Heart right ventricle (tissue), 16 donors: ENCODE measurements at regions not wholly inside any gene's neighbourhood (a gene's known extent, or its start where the extent isn't known, plus 50 kb on each side); places are given as distances from the start of the nearest gene placed in this dataset.

Experiments
- ATAC-seq, 8 donors: fragments of 200-7000 bp; cut with Tn5 transposase; one replicate each; pipeline ENCODE4 v1.9.1; 2020; ENCODE audit warnings: mild to moderate bottlenecking in 8 of 8, moderate library complexity in 8 of 8, moderate number of reproducible peaks in 1 of 8
- DNase-seq, 2 donors: peaks; one replicate each; pipeline ENCODE4 v3.0.0-alpha.2; 2020
- H3K27ac ChIP-seq, 10 donors: fragments of 200-600 bp; sonication (generic) in 2 of 10; one replicate each; pipeline versions ENCODE4 v1.5.0 to v1.8.0; 2020 to 2022; ENCODE audit warnings: mild to moderate bottlenecking in 3 of 10
- H3K27me3 ChIP-seq, 7 donors: fragments of 200-600 bp; one replicate each; pipeline ENCODE4 v1.8.0; 2021 to 2022; ENCODE audit warnings: mild to moderate bottlenecking in 2 of 7
- H3K36me3 ChIP-seq, 9 donors: fragments of 200-600 bp; sonication (generic) in 1 of 9; one replicate each; pipeline versions ENCODE4 v1.5.0 to v1.8.0; 2020 to 2022; ENCODE audit warnings: mild to moderate bottlenecking in 2 of 9
- H3K4me1 ChIP-seq, 9 donors: fragments of 200-600 bp; sonication (generic) in 1 of 9; one replicate each; pipeline versions ENCODE4 v1.5.0 to v1.8.0; 2020 to 2022; ENCODE audit warnings: mild to moderate bottlenecking in 4 of 9
- H3K4me3 ChIP-seq, 10 donors: fragments of 200-600 bp; sonication (generic) in 2 of 10; one replicate each; pipeline versions ENCODE4 v1.5.0 to v1.8.0; 2020 to 2022; ENCODE audit warnings: mild to moderate bottlenecking in 7 of 10, moderate library complexity in 2 of 10
- H3K9me3 ChIP-seq, 11 donors: fragments of 200-600 bp in 10 of 11; sonication (generic) in 2 of 11; one replicate each; pipeline versions ENCODE4 v1.5.0 to v1.8.0; 2013 to 2022; ENCODE audit warnings: mild to moderate bottlenecking in 2 of 11, control low read depth in 1 of 11, moderate library complexity in 1 of 11
- CTCF ChIP-seq, 9 donors: fragments of 200-600 bp; sonication (generic) in 2 of 9; IDR thresholded peaks; one replicate each; pipeline versions ENCODE4 v1.5.0 to v1.8.0; 2021 to 2022; ENCODE audit warnings: antibody characterized with exemption in 9 of 9, mild to moderate bottlenecking in 5 of 9, moderate library complexity in 1 of 9
- WGBS, 2 donors: extraction: QIAGEN DNeasy Blood & Tissue Kit; methylation state at CpG; one replicate each; pipeline ENCODE4 v1.1.7; 2013; ENCODE audit warnings: inconsistent platforms in 1 of 2; 5-methylcytosine and 5-hydroxymethylcytosine counted together
- intact Hi-C, 10 donors: fragments of 100-400 bp; cut with DNase I; formaldehyde crosslinking; loops; one replicate each; pipeline versions ENCODE4 v1.11.1 to v1.14.2; 2022
- donor health status: Arrhythmogenic right ventricular cardiomyopathy.
- donor health status: ischemic (EF 13 %, LVEDD 7.1; RV severe dilation, severe dysfunction).
- donor health status: healthy with polysubstance abuse.
- donor health status: DM: no; HTN: yes; CAD: no.
- donor health status: DM: no; HTN: no; CAD: no.
- donor health status: ischemic (EF 25% LVEDD 6.9; RV normal size, moderate dysfunction).
- donor health status: ischemic (EF 25% LVEDD 5.7; RV mildly dilated, moderate dysfunction).
- donor health status: healthy.
- donor health status: DM: yes; HTN: yes; CAD: no.
- donor health status: Ischemic cardiomyopathy.
- donor health status: ischemic (EF 35%, LVEDD 5.7; RV mildly dilated, moderate dysfunction).
- donor health status: nonischemic (EF 11% LVEDD 7.7; RV severe dilation, severe dysfunction).
- donor health status: DM: yes; HTN: yes; CAD: no.
- donor health status: PGD.
- donor health status: ischemic (EF 29% LVEDD 5.4; RV normal size, mild dysfunction).
- donor health status: nonischemic (EF 23%, LVEDD 6.1; RV moderate dilation, normal function).

- no peak for ATAC-seq
- intact Hi-C loops: no loop called here
- H3K27ac ChIP-seq: no peak overlapping the region
These were observed 113.0 kb upstream of the SIRPA start for GRCh38 chr20:1782181-1782580.

GRCh38 chr20:1779567-1779966 lies 115.6 kb upstream of the SIRPA start:
- TF ChIP-seq CTCF (IDR thresholded peaks at IDR 0.05): no peak
- Histone ChIP-seq H3K27ac (no peak overlapping the region), H3K9me3 (no peaks in the 10 kb centered on the region), H3K4me1 (peaks cover 8 to 22% (median 10%) of the 10 kb centered on the region in 9 donors), H3K4me3 (no peak overlapping the region), H3K36me3 (no peaks in the 10 kb centered on the region), H3K27me3 (peaks cover 0 to 25% (median 11%) of the 10 kb centered on the region in 7 donors)
- DNase-seq: no peak
- ATAC-seq: no peak
- WGBS, 2 donors: 87 to 93% methylated on average over 5 of the region's 5 CpGs
- intact Hi-C loops: loop anchor here in 3 of 10 donors (10.0 kb wide), 4 partner anchors 325 to 685 kb away; partner anchors contain the start of gene STK35 (in 1 of the 3)

More at GRCh38 chr20:1782181-1782580, 113.0 kb upstream of the SIRPA start:
- Histone ChIP-seq H3K36me3 (no peaks in the 10 kb centered on the region), H3K27me3 (peaks cover 0 to 43% (median 24%) of the 10 kb centered on the region in 7 donors), H3K9me3 (no peaks in the 10 kb centered on the region), H3K4me3 (no peak overlapping the region), H3K4me1 (peaks cover 0 to 19% (median 0%) of the 10 kb centered on the region in 9 donors)
- no peak for DNase-seq
- TF ChIP-seq CTCF (IDR thresholded peaks at IDR 0.05): no peak
- 85 to 86% methylated on average over 3 of the region's 3 CpGs for WGBS, 2 donors

- no peak for TF ChIP-seq CTCF (IDR thresholded peaks at IDR 0.05)
- ATAC-seq (no peak), DNase-seq (no peak)
- intact Hi-C loops: loop anchor here in 3 of 10 donors (10.0 kb wide), 4 partner anchors 326 to 686 kb away; partner anchors contain the start of gene STK35 (in 1 of the 3)
- Histone ChIP-seq H3K9me3 (no peaks in the 10 kb centered on the region), H3K36me3 (no peaks in the 10 kb centered on the region), H3K27ac (no peak overlapping the region), H3K4me3 (no peak overlapping the region), H3K4me1 (peaks cover 8 to 21% (median 10%) of the 10 kb centered on the region in 9 donors), H3K27me3 (peaks cover 0 to 15% (median 6%) of the 10 kb centered on the region in 7 donors)
- WGBS, 2 donors: 89 to 90% methylated on average over 12 of the region's 12 CpGs
These were observed 116.9 kb upstream of the SIRPA start for GRCh38 chr20:1778338-1778737.

- Histone ChIP-seq H3K4me1 (peaks cover 8 to 21% (median 10%) of the 10 kb centered on the region in 9 donors), H3K27ac (peak overlapping the region in 5 of 10 donors; percentile 57 to 80 (median 70)), H3K4me3 (peak overlapping the region in 9 of 10 donors; percentile 61 to 79 (median 72)), H3K36me3 (no peaks in the 10 kb centered on the region), H3K9me3 (no peaks in the 10 kb centered on the region), H3K27me3 (peaks cover 0 to 8% (median 0%) of the 10 kb centered on the region in 7 donors)
- no peak for TF ChIP-seq CTCF (IDR thresholded peaks at IDR 0.05)
- WGBS, 2 donors: 21 to 23% methylated on average over 14 of the region's 14 CpGs
- ATAC-seq (no peak), DNase-seq (no peak)
- intact Hi-C loops: loop anchor here in 3 of 10 donors (10.0 kb wide), 4 partner anchors 327 to 687 kb away; partner anchors contain the start of gene STK35 (in 1 of the 3)
These were observed 117.8 kb upstream of the SIRPA start for GRCh38 chr20:1777476-1777820.
